OCI-LY1 (cell line): ENCODE measurements at regions not wholly inside any gene's neighbourhood (a gene's known extent, or its start where the extent isn't known, plus 50 kb on each side); places are given as distances from the start of the nearest gene placed in this dataset.
"Not testable (repeated sequence)": the region's sequence is repeated elsewhere in the genome, so short reads cannot be mapped to it uniquely, and the experiment has no call there.

ENCODE experiments used
- H2AFZ ChIP-seq: fragments of 200-600 bp; sonication (generic), shearing (Covaris generic); 2 replicates; pipeline ENCODE4 v1.6.0; 2014; ENCODE audit warnings: antibody characterized with exemption, mild to moderate bottlenecking, low read length
- H3F3A ChIP-seq: fragments of 200-600 bp; sonication (generic), shearing (Covaris generic); 2 replicates; pipeline ENCODE4 v1.6.0; 2014; ENCODE audit warnings: mild to moderate bottlenecking, antibody characterized with exemption, low read length, moderate library complexity; ENCODE audit not compliant: insufficient read depth
- H3K27ac ChIP-seq: fragments of 200-600 bp; sonication (generic); 2 replicates; pipeline ENCODE4 v1.5.1; 2014; ENCODE audit warnings: low read length, mixed run types, mild to moderate bottlenecking, low read depth; ENCODE audit not compliant: poor library complexity, severe bottlenecking
- H3K27me3 ChIP-seq: fragments of 200-600 bp; sonication (generic); 2 replicates; pipeline ENCODE4 v1.6.0; 2014; ENCODE audit warnings: antibody characterized with exemption, mild to moderate bottlenecking, low read length, moderate library complexity; ENCODE audit not compliant: insufficient read depth
- H3K36me3 ChIP-seq: fragments of 200-600 bp; sonication (generic); 2 replicates; pipeline ENCODE4 v1.6.1; 2014; ENCODE audit warnings: mild to moderate bottlenecking, antibody characterized with exemption, low read length, moderate library complexity, mixed read lengths; ENCODE audit not compliant: insufficient read depth
- H3K4me1 ChIP-seq: fragments of 200-600 bp; sonication (generic); 2 replicates; pipeline ENCODE4 v1.5.1; 2014; ENCODE audit warnings: mild to moderate bottlenecking, low read length, moderate library complexity; ENCODE audit not compliant: insufficient read depth, severe bottlenecking
- H3K4me2 ChIP-seq: fragments of 200-600 bp; sonication (generic), shearing (Covaris generic); 2 replicates; pipeline ENCODE4 v1.6.1; 2014; ENCODE audit warnings: low read length
- H3K4me3 ChIP-seq: fragments of 200-600 bp; sonication (generic); 2 replicates; pipeline ENCODE4 v1.5.1; 2014; ENCODE audit warnings: low read length, low read depth, mild to moderate bottlenecking, mixed read lengths; ENCODE audit not compliant: poor library complexity, severe bottlenecking
- H3K79me2 ChIP-seq: fragments of 200-600 bp; shearing (Covaris generic); 2 replicates; pipeline ENCODE4 v1.6.1; 2016; ENCODE audit warnings: mixed run types, low read length, mixed read lengths; ENCODE audit not compliant: insufficient read depth
- H3K9ac ChIP-seq: fragments of 200-600 bp; sonication (generic), shearing (Covaris generic); 2 replicates; pipeline ENCODE4 v1.6.1; 2014; ENCODE audit warnings: mild to moderate bottlenecking, low read length, mixed read lengths
- H3K9me2 ChIP-seq: fragments of 200-600 bp; sonication (generic), shearing (Covaris generic); 2 replicates; pipeline ENCODE4 v1.6.1; 2014; ENCODE audit warnings: low read depth, mild to moderate bottlenecking, low read length, mixed read lengths
- H3K9me3 ChIP-seq: fragments of 200-600 bp; shearing (Covaris generic); 2 replicates; pipeline ENCODE4 v1.6.1; 2014; ENCODE audit warnings: low read length, mixed read lengths
- H4K20me1 ChIP-seq: fragments of 200-600 bp; sonication (generic), shearing (Covaris generic); 2 replicates; pipeline ENCODE4 v1.6.0; 2016; ENCODE audit warnings: mild to moderate bottlenecking, low read length; ENCODE audit not compliant: insufficient read depth
- EZH2 ChIP-seq: fragments of 200-600 bp; sonication (generic), shearing (Covaris generic); IDR thresholded peaks from 2 replicates; pipeline ENCODE4 v1.8.0; 2017; ENCODE audit warnings: borderline replicate concordance, mixed run types, mild to moderate bottlenecking, antibody characterized with exemption, low read length, moderate library complexity, mixed read lengths
- TF ChIP-seq, protein P1 (sequence below): fragments of 200-600 bp; sonication (generic), shearing (Covaris generic); IDR thresholded peaks from 2 replicates; pipeline ENCODE4 v1.5.1; 2017; ENCODE audit warnings: mild to moderate bottlenecking, antibody characterized with exemption, low read length, moderate library complexity, mixed read lengths

DNA sequence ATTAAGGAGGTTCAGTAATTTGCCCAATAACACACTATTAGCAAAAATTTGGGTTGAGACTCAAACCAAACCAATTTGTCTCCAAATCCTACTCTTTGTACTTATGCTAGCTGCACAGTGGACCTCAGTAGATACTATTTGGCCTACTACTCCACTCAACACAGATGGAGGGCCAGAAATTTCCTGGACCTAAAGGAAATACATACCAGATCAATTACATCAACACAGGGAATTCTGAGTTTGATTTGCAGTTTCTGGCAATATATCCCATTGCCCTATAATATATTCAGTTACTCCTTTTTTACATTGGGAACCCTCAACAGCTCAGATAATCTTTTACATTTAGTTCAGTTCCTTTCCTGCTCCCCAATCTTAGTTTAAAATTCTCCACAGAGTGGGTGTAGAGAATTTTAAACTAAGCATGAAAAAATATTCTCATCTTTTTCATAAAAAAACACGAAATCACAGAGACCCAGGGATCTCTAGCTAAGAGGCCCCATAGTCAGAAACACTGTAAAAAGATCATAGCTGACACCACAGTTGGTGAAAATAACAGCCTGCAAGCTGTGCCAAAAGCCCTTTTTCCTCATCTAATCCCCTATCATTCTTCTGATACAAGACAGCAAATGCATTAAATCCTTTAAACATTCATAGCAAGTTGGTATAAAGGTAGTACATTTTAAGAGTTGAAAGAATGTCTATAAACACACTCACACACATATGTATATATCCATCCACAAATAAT, 317.7 kb upstream of the ESRRG start:
- Histone ChIP-seq H3K9me3 (no peaks in the 10 kb centered on the region), H3K79me2 (no peaks in the 10 kb centered on the region), H3F3A (no peaks in the 10 kb centered on the region), H3K4me2 (no peak overlapping the region), H3K4me1 (no peaks in the 10 kb centered on the region), H3K9ac (no peak overlapping the region), H3K36me3 (no peaks in the 10 kb centered on the region), H3K9me2 (no peaks in the 10 kb centered on the region), H4K20me1 (no peaks in the 10 kb centered on the region), H2AFZ (no peak overlapping the region), H3K27me3 (no peaks in the 10 kb centered on the region), H3K27ac (no peak overlapping the region), H3K4me3 (no peak overlapping the region)
- TF ChIP-seq EZH2: no peak
- TF ChIP-seq, protein P1, sequence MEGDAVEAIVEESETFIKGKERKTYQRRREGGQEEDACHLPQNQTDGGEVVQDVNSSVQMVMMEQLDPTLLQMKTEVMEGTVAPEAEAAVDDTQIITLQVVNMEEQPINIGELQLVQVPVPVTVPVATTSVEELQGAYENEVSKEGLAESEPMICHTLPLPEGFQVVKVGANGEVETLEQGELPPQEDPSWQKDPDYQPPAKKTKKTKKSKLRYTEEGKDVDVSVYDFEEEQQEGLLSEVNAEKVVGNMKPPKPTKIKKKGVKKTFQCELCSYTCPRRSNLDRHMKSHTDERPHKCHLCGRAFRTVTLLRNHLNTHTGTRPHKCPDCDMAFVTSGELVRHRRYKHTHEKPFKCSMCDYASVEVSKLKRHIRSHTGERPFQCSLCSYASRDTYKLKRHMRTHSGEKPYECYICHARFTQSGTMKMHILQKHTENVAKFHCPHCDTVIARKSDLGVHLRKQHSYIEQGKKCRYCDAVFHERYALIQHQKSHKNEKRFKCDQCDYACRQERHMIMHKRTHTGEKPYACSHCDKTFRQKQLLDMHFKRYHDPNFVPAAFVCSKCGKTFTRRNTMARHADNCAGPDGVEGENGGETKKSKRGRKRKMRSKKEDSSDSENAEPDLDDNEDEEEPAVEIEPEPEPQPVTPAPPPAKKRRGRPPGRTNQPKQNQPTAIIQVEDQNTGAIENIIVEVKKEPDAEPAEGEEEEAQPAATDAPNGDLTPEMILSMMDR: no peak

DNA sequence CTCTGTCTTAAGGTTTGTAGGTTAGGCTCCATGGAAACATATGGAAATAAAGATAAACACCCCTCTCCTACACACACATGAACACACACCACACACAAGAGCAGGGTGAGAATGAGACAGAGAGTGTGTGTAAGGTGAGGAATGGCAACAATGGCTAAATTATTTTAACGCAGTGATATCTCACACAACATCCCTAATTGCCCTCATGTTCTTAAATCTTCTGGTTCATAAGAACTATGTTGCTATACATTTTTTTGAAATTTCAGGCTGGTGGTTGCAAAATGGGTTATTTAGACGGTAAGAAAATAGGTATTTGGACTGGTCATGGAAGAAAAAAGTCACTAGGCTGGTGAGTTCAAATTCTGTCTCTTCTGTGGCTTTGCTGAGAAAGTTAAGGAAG, 316.7 kb upstream of the ESRRG start:
- no peaks in the 10 kb centered on the region for H3K4me1 ChIP-seq
- no peaks in the 10 kb centered on the region for H3K9me3 ChIP-seq
- H3K9ac ChIP-seq: no peak overlapping the region
- H3K36me3 ChIP-seq: no peaks in the 10 kb centered on the region
- no peaks in the 10 kb centered on the region for H3K9me2 ChIP-seq
- H4K20me1 ChIP-seq: no peaks in the 10 kb centered on the region
- no peak overlapping the region for H3K4me3 ChIP-seq
- H3K27me3 ChIP-seq: no peaks in the 10 kb centered on the region
- no peaks in the 10 kb centered on the region for H3F3A ChIP-seq
- H3K79me2 ChIP-seq: no peaks in the 10 kb centered on the region
- H3K4me2 ChIP-seq: no peak overlapping the region
- no peak overlapping the region for H2AFZ ChIP-seq
- TF ChIP-seq, protein P1: no peak
- no peak for TF ChIP-seq EZH2
- no peak overlapping the region for H3K27ac ChIP-seq

GRCh38 chr1:217039139-217039538, 315.9 kb upstream of the ESRRG start:
- H3K9me3 ChIP-seq, H3K9me2 ChIP-seq, H3K4me1 ChIP-seq, H3K4me2 ChIP-seq, H3K79me2 ChIP-seq, H3F3A ChIP-seq, H2AFZ ChIP-seq, H3K27me3 ChIP-seq, H4K20me1 ChIP-seq, H3K36me3 ChIP-seq, H3K27ac ChIP-seq, H3K9ac ChIP-seq, H3K4me3 ChIP-seq: not testable (repeated sequence)

GRCh38 chr1:217036757-217037156, 313.5 kb upstream of the ESRRG start:
- H3K4me1 ChIP-seq: no peaks in the 10 kb centered on the region
- no peak overlapping the region for H2AFZ ChIP-seq
- H3K9me2 ChIP-seq: no peaks in the 10 kb centered on the region
- no peaks in the 10 kb centered on the region for H3K79me2 ChIP-seq
- H3F3A ChIP-seq: no peaks in the 10 kb centered on the region
- TF ChIP-seq, protein P1: no peak
- TF ChIP-seq EZH2: no peak
- no peaks in the 10 kb centered on the region for H4K20me1 ChIP-seq
- no peaks in the 10 kb centered on the region for H3K9me3 ChIP-seq
- H3K4me3 ChIP-seq: no peak overlapping the region
- no peak overlapping the region for H3K27ac ChIP-seq
- H3K9ac ChIP-seq: no peak overlapping the region
- H3K27me3 ChIP-seq: no peaks in the 10 kb centered on the region
- H3K36me3 ChIP-seq: no peaks in the 10 kb centered on the region
- no peak overlapping the region for H3K4me2 ChIP-seq
